ENCODE measurements at regions not wholly inside any gene's neighbourhood (a gene's known extent, or its start where the extent isn't known, plus 50 kb on each side); places are given as distances from the start of the nearest gene placed in this dataset.

DNA sequence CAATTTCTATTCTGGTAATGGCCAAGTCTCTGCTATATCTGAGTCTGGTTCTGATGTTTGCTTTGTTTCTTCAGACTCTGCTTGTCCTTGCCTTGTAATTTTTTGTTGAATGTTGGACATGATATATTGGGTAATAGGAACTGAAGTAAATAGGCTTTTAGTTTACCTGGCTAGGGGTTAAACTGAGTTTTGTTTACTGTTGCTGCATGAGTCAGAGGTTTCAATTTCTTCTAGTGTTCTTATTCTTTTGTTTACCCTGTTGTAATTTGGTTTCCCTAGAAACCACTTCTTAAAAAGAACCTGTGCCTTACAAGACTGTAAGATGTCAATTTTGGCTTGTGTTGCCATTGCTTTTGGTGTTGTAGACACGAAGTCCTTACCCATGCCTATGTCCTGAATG lies 285.0 kb upstream of the KCNH7 start:
- Histone ChIP-seq H3K4me3 (no peak overlapping the region), H3K4me2 (no peak overlapping the region), H3K9me3 (no peaks in the 10 kb centered on the region), H3K4me1 (no peaks in the 10 kb centered on the region), H3K27ac (no peak overlapping the region)
- DNase-seq (ENCODE audit: low read depth in 1 of 2, low spot score in 1 of 2) (peak in 1 of 2 experiments; percentile 27), ATAC-seq (no peak), FAIRE-seq (no peak)
- POLR2A ChIA-PET = no interaction called here
- 0% methylated on average over 1 of the region's 1 CpG for WGBS (ENCODE audit: missing lambda C conversion rate)
- CTCF ChIA-PET = no interaction called here
- TF ChIP-seq BHLHE40 (IDR thresholded peaks at IDR 0.05; ENCODE audit: low read depth, low read length) (no peak), ESRRA (IDR thresholded peaks at IDR 0.05; ENCODE audit: borderline replicate concordance, low read length) (no peak), FOSB (CRISPR knock-in tag; IDR thresholded peaks at IDR 0.05) (no peak), TFCP2L1 (CRISPR knock-in tag; IDR thresholded peaks at IDR 0.05) (no peak), HOXB13 (CRISPR knock-in tag; IDR thresholded peaks at IDR 0.05; ENCODE audit: low read depth) (no peak), EP300 (IDR thresholded peaks at IDR 0.05) (no peak), ZC3H11A (IDR thresholded peaks at IDR 0.05) (no peak), TP53 (CRISPR knock-in tag; IDR thresholded peaks at IDR 0.05) (no peak), EHF (CRISPR knock-in tag; IDR thresholded peaks at IDR 0.05) (no peak), EHMT2 (IDR thresholded peaks at IDR 0.05; ENCODE audit: low read depth) (no peak)
- TF ChIP-seq, protein P1, sequence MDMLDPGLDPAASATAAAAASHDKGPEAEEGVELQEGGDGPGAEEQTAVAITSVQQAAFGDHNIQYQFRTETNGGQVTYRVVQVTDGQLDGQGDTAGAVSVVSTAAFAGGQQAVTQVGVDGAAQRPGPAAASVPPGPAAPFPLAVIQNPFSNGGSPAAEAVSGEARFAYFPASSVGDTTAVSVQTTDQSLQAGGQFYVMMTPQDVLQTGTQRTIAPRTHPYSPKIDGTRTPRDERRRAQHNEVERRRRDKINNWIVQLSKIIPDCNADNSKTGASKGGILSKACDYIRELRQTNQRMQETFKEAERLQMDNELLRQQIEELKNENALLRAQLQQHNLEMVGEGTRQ (IDR thresholded peaks at IDR 0.05) = no peak
- TF ChIP-seq, protein P2, sequence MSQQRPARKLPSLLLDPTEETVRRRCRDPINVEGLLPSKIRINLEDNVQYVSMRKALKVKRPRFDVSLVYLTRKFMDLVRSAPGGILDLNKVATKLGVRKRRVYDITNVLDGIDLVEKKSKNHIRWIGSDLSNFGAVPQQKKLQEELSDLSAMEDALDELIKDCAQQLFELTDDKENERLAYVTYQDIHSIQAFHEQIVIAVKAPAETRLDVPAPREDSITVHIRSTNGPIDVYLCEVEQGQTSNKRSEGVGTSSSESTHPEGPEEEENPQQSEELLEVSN (IDR thresholded peaks at IDR 0.05; ENCODE audit: borderline replicate concordance, low read depth) = no peak
- TF ChIP-seq, protein P3, sequence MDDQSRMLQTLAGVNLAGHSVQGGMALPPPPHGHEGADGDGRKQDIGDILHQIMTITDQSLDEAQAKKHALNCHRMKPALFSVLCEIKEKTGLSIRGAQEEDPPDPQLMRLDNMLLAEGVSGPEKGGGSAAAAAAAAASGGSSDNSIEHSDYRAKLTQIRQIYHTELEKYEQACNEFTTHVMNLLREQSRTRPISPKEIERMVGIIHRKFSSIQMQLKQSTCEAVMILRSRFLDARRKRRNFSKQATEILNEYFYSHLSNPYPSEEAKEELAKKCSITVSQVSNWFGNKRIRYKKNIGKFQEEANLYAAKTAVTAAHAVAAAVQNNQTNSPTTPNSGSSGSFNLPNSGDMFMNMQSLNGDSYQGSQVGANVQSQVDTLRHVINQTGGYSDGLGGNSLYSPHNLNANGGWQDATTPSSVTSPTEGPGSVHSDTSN (IDR thresholded peaks at IDR 0.05) = no peak
- TF ChIP-seq, protein P4, sequence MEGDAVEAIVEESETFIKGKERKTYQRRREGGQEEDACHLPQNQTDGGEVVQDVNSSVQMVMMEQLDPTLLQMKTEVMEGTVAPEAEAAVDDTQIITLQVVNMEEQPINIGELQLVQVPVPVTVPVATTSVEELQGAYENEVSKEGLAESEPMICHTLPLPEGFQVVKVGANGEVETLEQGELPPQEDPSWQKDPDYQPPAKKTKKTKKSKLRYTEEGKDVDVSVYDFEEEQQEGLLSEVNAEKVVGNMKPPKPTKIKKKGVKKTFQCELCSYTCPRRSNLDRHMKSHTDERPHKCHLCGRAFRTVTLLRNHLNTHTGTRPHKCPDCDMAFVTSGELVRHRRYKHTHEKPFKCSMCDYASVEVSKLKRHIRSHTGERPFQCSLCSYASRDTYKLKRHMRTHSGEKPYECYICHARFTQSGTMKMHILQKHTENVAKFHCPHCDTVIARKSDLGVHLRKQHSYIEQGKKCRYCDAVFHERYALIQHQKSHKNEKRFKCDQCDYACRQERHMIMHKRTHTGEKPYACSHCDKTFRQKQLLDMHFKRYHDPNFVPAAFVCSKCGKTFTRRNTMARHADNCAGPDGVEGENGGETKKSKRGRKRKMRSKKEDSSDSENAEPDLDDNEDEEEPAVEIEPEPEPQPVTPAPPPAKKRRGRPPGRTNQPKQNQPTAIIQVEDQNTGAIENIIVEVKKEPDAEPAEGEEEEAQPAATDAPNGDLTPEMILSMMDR (IDR thresholded peaks at IDR 0.05) = no peak

DNA sequence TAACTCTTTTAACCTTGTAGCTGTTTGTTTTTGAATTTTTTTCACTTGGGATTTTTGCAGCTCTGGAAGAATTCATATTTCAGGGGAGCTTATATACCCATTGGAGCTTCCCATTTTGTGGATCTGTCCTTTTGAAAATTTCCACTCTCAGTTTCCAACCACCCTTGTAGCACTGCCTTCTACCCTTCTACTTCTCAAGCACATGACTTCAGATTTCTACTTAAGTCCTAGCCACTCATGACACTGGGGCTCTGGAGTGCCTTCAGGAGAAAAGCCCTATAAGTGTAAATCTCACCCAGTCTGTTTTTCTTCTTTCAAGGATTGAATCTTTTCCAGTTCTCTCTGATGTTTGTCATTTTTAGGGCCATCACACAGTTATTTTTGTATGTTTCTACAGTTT lies 283.7 kb upstream of the KCNH7 start:
- ATAC-seq (no peak), DNase-seq (ENCODE audit: low read depth in 1 of 2, low spot score in 1 of 2) (no peak), FAIRE-seq (no peak)
- H3K4me2 ChIP-seq = no peak overlapping the region
- CTCF ChIA-PET = interaction anchor here (0.8 to 0.9 kb wide), 2 partner anchors 12 to 15 kb away, joined by 3 read pairs; no protein-coding TSS in a partner anchor
- no peak overlapping the region for H3K27ac ChIP-seq
- POLR2A ChIA-PET = no interaction called here
- H3K9me3 ChIP-seq = no peaks in the 10 kb centered on the region
- no peak overlapping the region for H3K4me3 ChIP-seq
- no peaks in the 10 kb centered on the region for H3K4me1 ChIP-seq
- TF ChIP-seq TFCP2L1 (CRISPR knock-in tag; IDR thresholded peaks at IDR 0.05) (no peak), EP300 (IDR thresholded peaks at IDR 0.05) (no peak), ZC3H11A (IDR thresholded peaks at IDR 0.05) (no peak), EHMT2 (IDR thresholded peaks at IDR 0.05; ENCODE audit: low read depth) (no peak), TP53 (CRISPR knock-in tag; IDR thresholded peaks at IDR 0.05) (no peak), ZSCAN20 (CRISPR knock-in tag; IDR thresholded peaks at IDR 0.05) (no peak), BHLHE40 (IDR thresholded peaks at IDR 0.05; ENCODE audit: low read depth, low read length) (no peak), ESRRA (IDR thresholded peaks at IDR 0.05; ENCODE audit: borderline replicate concordance, low read length) (no peak), CHD2 (IDR thresholded peaks at IDR 0.05; ENCODE audit: low read length, partially characterized antibody) (no peak), CBX2 (IDR thresholded peaks at IDR 0.05; ENCODE audit: borderline replicate concordance, low read depth) (no peak), RFX5 (IDR thresholded peaks at IDR 0.05) (no peak), RARB (CRISPR knock-in tag; IDR thresholded peaks at IDR 0.05) (no peak), RAD21 (conservative IDR thresholded peaks at IDR 0.05 in 1 of 2, IDR thresholded peaks at IDR 0.05 in 1 of 2) (no peak)
- TF ChIP-seq, protein P3 (IDR thresholded peaks at IDR 0.05) = no peak
- TF ChIP-seq, protein P5, sequence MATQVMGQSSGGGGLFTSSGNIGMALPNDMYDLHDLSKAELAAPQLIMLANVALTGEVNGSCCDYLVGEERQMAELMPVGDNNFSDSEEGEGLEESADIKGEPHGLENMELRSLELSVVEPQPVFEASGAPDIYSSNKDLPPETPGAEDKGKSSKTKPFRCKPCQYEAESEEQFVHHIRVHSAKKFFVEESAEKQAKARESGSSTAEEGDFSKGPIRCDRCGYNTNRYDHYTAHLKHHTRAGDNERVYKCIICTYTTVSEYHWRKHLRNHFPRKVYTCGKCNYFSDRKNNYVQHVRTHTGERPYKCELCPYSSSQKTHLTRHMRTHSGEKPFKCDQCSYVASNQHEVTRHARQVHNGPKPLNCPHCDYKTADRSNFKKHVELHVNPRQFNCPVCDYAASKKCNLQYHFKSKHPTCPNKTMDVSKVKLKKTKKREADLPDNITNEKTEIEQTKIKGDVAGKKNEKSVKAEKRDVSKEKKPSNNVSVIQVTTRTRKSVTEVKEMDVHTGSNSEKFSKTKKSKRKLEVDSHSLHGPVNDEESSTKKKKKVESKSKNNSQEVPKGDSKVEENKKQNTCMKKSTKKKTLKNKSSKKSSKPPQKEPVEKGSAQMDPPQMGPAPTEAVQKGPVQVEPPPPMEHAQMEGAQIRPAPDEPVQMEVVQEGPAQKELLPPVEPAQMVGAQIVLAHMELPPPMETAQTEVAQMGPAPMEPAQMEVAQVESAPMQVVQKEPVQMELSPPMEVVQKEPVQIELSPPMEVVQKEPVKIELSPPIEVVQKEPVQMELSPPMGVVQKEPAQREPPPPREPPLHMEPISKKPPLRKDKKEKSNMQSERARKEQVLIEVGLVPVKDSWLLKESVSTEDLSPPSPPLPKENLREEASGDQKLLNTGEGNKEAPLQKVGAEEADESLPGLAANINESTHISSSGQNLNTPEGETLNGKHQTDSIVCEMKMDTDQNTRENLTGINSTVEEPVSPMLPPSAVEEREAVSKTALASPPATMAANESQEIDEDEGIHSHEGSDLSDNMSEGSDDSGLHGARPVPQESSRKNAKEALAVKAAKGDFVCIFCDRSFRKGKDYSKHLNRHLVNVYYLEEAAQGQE (IDR thresholded peaks at IDR 0.05) = no peak
- TF ChIP-seq, protein P6, sequence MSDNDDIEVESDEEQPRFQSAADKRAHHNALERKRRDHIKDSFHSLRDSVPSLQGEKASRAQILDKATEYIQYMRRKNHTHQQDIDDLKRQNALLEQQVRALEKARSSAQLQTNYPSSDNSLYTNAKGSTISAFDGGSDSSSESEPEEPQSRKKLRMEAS (IDR thresholded peaks at IDR 0.05) = no peak
- TF ChIP-seq, protein P1 (IDR thresholded peaks at IDR 0.05) = no peak
- TF ChIP-seq, protein P7, sequence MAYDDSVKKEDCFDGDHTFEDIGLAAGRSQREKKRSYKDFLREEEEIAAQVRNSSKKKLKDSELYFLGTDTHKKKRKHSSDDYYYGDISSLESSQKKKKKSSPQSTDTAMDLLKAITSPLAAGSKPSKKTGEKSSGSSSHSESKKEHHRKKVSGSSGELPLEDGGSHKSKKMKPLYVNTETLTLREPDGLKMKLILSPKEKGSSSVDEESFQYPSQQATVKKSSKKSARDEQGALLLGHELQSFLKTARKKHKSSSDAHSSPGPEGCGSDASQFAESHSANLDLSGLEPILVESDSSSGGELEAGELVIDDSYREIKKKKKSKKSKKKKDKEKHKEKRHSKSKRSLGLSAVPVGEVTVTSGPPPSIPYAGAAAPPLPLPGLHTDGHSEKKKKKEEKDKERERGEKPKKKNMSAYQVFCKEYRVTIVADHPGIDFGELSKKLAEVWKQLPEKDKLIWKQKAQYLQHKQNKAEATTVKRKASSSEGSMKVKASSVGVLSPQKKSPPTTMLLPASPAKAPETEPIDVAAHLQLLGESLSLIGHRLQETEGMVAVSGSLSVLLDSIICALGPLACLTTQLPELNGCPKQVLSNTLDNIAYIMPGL (CRISPR knock-in tag; IDR thresholded peaks at IDR 0.05; ENCODE audit: borderline replicate concordance) = no peak

Data from A549 (cell line).